HG03571 (cell line): ENCODE measurements at regions not wholly inside any gene's neighbourhood (a gene's known extent, or its start where the extent isn't known, plus 50 kb on each side); places are given as distances from the start of the nearest gene placed in this dataset.

Experiments
- ATAC-seq: cut with Tn5 transposase; IDR thresholded peaks from one replicate; pipeline ENCODE4 v1.9.1; 2021; ENCODE audit not compliant: unreplicated experiment

DNA sequence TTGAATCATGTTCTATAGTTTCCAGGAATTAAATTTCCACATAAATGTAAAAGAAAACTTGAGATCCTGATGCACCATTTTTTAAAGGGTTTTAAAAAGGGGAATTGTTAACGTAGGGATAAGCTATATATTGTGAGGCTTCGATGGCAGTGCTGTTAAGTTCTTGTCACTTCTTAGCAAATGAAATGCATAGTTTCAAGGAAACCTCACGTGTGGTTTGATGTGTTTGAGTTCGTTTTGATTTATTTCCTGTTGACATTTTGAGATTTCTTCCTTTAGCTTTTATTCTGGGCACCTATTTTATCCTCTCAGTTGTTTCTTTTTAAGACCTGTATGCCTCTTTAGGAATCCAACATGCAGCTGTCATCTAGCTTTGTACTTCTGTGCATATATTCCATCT is 301.0 kb downstream of the DOCK8 start:
- ATAC-seq = no peak

- ATAC-seq = no peak
Observed at GRCh38 chr9:517993-518392, 303.3 kb downstream of the DOCK8 start.

DNA sequence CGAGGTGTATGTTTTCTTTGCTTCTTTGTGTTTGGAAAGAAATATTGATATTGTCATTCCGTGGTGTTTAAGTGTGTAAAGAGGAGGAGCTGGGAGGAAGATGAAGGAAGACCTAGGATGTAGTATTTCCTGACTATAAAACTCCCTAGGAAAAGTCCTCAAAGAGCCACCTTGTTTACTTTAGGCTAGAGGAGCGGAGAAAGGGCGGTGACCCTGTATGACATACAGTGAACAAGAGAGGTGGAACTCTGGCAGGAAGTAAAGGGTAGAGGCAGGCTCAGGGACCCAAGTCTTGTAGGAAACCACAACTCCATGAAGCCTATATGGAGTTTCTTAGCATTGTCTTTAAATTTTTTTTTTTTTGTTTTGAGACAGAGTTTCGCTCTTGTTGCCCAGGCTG is 303.9 kb downstream of the DOCK8 start:
- ATAC-seq = no peak

GRCh38 chr9:519579-519978 is 304.9 kb downstream of the DOCK8 start:
- ATAC-seq = no peak

GRCh38 chr9:520302-520701 is 305.6 kb downstream of the DOCK8 start:
- ATAC-seq = no peak

GRCh38 chr9:522190-522589 is 307.5 kb downstream of the DOCK8 start:
- no peak for ATAC-seq

GRCh38 chr9:522658-523057 is 308.0 kb downstream of the DOCK8 start:
- ATAC-seq = no peak

DNA sequence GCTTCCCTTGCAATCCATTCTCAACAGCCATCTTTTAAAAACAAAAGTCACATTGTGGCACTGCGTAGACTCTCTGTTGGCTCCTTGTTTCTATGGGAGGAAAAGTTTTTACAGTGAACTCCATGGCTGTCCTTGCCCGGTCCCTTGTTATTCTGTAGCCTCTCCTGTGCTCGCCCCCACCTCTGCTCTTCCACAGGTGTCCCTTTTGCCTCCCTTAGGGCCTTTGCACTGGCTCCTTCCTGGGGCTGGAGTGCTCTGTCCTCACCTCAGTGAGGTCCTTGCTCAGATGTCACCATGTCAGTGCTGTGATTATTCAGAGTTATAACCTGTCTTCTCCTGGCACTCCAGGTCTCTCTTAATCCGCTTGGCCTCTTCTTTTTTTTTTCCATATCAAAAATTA is 308.8 kb downstream of the DOCK8 start:
- no peak for ATAC-seq

DNA sequence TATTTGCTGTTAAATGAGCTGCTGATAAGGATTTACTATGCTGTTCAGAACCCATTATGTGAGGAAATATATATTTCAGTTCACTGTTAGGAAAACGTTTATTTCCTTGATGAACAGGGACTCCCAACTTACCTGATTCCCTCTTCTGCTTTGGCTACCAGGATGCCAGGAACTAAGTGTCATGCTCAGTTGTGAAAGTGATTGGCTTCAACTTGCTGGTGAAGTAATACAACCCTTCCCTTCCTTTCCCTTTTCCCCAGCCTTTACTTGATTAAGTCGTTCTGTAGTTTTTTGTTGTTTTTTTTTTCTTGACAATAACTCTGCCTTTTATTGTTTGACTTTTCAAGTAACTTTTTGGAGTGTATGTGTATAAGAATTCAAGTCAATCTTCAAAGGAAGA is 309.3 kb downstream of the DOCK8 start:
- ATAC-seq = no peak

DNA sequence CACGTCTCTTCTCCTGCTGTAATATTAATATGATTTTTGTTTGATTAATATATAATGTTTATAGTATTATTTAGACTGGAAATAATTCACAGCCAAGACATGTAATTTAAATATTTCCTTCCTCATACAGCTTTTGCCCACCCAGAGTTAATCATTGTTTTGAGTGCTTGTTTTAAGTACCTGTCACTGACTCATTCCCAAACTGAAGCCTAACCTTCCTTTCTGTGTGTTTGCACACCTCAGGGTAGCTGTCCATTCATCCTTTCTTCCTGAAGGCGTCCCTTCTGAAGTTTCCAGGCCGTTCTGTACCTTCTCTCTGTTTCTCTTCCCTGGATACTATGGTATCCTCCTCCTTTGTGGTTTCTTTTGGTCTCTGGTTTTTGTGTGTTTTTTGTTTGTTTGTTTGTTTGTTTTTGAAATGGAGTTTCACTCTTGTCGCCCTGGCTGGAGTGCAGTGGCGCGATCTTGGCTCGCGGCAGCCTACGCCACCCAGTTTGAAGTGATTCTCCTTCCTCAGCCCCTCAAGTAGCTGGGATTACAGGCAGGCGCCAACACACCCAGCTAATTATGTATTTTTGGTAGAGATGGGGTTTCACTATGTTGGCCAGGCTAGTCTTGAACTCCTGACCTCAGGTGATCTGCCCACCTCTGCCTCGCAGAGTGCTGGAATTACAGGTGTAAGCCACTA is 312.4 kb downstream of the DOCK8 start:
- ATAC-seq = peak; percentile 85

- ATAC-seq = no peak
Observed at GRCh38 chr9:529731-530130, 311.8 kb upstream of the DMRT1 start.

- ATAC-seq = no peak
Observed at GRCh38 chr9:530681-531080, 310.8 kb upstream of the DMRT1 start.

GRCh38 chr9:532707-533106 is 308.8 kb upstream of the DMRT1 start:
- no peak for ATAC-seq

DNA sequence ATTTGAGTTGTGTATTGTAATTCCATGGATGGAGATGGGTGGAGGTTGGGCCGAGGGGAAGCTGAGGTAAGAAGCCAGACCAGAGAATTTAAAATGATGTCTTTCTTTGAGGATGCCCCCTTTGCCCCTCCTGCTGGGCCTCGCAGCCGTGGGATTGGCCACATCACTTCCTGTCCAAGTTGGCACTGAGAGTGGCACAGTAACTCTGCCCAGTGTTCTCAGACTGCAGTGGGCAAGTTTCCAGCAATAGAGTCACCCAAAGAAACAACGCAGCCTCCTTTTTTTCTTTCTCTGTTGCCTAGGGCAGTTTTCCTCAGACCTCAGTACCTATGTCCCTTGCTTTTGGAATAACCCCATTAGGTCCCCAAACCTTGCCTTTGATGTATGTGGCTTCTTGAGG is 306.6 kb upstream of the DMRT1 start:
- no peak for ATAC-seq

DNA sequence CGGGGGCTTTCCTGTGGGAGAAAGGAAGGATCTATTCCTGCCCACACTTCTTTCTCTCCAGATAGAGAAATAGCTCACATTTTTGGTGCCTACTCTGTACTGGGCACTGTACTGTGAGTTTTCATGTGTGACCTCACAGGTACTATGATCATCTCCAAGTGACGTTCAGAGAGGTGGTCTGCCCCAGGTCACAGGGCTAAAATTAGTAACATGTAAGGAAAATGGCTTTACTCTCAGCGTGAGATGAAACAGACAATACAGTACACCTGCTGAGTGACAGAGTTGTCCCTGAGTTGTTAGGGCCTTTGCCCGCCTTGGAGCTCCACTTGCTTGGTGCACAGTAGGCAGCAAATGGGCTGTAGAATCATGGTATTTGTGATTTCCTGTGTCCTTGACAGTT is 306.1 kb upstream of the DMRT1 start:
- no peak for ATAC-seq

- ATAC-seq = no peak
Observed at GRCh38 chr9:536597-537511, 304.6 kb upstream of the DMRT1 start.

GRCh38 chr9:543478-543877 is 298.0 kb upstream of the DMRT1 start:
- no peak for ATAC-seq

DNA sequence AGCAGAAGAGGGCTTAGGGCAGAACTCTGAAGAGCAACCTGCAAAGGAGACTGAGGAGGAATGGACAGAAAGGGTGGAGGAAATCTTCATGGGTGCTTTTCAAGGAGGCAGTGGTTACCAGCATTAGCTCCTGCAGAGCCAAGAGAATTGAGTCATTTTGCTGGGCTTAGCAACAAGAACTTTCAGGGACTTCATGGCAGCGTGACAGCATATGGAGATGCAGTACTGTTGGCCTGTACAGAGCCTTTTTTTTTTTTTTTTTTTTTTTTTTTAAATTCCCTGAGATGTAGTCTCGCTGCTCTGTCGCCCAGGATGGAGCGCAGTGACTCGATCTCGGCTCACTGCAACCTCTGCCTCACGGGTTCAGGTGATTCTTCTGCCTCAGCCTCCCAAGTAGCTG is 296.0 kb upstream of the DMRT1 start:
- ATAC-seq = no peak

- ATAC-seq = no peak
Observed at GRCh38 chr9:546235-546634, 295.3 kb upstream of the DMRT1 start.

GRCh38 chr9:546797-547223 is 294.7 kb upstream of the DMRT1 start:
- ATAC-seq = no peak

GRCh38 chr9:547314-547713 is 294.2 kb upstream of the DMRT1 start:
- ATAC-seq = no peak

DNA sequence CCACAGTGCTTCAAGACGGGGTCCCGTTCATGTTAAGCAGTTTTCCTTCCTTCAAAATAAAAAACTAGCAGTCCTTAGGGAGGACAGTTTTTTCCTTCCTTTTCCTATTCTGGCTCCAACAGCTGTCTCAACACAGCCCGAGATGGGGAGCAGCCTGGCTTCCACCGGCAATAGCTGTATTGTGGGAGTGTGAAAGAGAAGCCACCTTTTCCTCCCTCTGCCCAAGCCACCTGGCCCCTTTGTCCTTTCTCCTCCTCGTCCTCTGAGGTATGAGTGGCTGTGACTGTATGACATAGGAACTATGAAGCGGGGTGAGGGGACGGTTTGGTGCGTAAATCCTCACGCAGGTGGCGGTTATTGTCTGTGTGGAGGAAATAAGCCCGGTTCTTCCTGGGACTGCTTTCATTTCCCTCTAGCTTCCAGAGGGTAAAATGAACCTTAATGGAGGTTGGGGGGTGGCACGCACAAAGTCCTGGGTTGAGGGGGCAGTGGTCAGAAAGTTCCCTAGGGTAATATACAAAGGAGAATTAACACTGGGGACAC is 292.0 kb upstream of the DMRT1 start:
- ATAC-seq = no peak
